T47D (cell line): ENCODE measurements at regions not wholly inside any gene's neighbourhood (a gene's known extent, or its start where the extent isn't known, plus 50 kb on each side); places are given as distances from the start of the nearest gene placed in this dataset.
"Not testable (repeated sequence)": the region's sequence is repeated elsewhere in the genome, so short reads cannot be mapped to it uniquely, and the experiment has no call there.

Source experiments
- DNase-seq, 2 experiments: peaks; one replicate each; pipeline versions ENCODE4 v3.0.0 to v3.0.0-alpha.2; 2011 to 2012; ENCODE audit warnings: low read depth in 1 of 2, low spot score in 1 of 2
- JUND ChIP-seq: IDR thresholded peaks from 2 replicates; pipeline ENCODE4 v1.6.1; 2012; ENCODE audit warnings: low read depth
- in situ Hi-C: cut with HindIII; loops from 2 replicates; pipeline ENCODE4 v1.10.0; 2016; ENCODE audit warnings: low sequenced_read_pairs, low pct_unique_long_range_greater_than_20kb

DNA sequence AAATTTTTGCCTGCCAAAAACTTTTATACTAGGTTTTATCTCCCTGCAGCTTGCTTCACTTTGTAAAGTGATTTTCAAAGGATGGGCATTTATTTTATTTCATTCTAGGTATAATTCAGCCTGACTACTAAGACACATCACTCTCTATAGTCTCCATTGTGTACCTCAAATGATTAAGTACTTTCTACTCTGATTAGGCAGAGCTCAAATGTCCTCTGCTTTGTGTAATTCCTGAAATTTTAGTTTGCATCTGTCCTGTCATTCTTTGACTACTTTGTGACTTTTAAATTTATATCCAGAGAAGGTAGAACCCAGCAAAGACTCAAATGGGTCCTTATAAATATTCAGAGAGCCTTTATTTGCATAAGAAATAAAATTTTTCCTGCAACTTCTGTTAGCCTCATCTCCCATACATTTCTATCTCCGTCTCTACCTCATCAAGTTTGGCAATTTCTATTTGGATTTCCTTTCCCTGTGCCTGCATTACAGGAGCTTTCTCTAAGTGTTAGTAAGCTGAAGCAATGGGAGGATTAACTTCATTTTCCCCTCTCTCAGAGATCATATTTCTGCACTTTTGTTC lies 1038.0 kb upstream of the ATXN8OS start:
- in situ Hi-C loops = no loop called here
- no peak for TF ChIP-seq JUND
- no peak for DNase-seq

DNA sequence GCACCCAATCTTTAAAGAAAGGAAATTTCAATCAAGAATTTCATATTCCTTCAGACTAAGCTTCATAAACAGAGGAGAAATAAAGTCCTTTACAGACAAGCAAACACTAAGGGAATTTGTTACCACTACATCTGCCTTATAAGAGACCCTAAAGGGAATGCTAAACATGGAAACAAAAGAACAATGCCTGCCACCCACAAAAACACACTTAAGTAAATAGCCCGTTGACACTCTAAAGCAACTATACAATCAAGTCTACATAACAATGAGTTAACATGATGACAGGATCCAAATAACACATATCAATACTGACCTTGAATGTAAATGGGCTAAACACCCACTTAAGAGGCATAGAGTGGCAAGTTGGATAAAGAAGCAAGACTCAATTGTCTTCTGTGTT lies 1056.9 kb upstream of the ATXN8OS start:
- no peak for DNase-seq
- in situ Hi-C loops = no loop called here

DNA sequence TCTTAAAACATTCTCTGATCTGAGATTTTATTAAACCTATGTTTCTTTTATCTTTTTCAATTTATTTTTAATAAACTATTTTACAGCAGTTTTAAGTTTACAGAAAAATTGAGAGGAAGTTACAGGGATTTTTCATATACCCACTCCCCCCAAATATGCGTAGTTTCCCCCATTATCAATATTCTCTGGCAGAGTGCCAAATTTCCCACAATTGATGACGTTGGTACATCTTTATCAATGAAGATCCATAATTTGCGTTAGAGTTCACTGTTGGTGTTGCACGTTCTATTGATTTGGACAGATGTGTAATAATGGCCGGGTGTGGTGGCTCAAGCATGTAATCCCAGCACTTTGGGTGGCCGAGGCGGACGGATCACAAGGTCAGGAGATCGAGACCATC lies 1063.0 kb upstream of the ATXN8OS start:
- no peak for TF ChIP-seq JUND
- no peak for DNase-seq
- in situ Hi-C loops = no loop called here

More for the DNA sequence above, 1056.9 kb upstream of the ATXN8OS start:
- no peak for TF ChIP-seq JUND

DNA sequence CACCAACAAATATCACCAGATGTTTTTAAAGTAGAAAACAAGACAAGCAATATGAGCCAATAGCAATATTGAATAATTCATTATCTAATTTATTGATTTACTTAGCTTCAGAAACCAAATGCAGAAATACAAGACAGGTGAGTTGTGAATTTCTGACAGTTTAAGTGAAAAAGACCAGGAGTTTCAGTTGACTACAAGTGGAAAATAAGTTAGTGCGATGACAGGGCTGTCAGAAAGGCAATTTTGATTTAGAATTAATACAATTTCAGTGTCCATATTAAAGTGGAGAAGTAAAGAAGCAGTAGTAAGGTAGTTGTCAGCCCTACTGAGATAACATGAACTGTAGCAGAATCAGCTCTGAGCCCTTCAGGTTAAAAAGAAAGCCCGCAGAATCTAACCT lies 1066.7 kb upstream of the ATXN8OS start:
- in situ Hi-C loops = no loop called here

DNA sequence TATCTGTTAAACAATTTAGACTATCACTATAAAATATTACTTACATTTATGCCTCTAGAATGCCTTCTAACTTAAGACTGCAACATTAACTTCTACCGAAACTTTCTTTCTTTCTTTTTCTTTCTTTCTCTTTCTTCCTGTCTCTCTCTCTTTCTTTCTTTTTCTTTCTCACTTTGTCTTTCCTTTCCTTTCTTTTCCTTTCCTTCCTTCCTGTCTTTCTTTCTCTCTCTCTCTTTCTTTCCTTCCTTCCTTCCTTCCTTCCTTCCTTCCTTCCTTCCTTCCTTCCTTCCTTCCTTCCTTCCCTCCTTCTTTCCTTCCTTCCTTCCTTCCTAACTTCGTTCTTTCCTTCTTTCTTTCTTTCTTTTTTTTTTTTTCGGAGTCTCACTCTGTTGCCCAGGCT lies 1071.9 kb upstream of the ATXN8OS start:
- in situ Hi-C loops = no loop called here
- no peak for DNase-seq
- no peak for TF ChIP-seq JUND

More for the DNA sequence above, 1066.7 kb upstream of the ATXN8OS start:
- no peak for TF ChIP-seq JUND
- no peak for DNase-seq

DNA sequence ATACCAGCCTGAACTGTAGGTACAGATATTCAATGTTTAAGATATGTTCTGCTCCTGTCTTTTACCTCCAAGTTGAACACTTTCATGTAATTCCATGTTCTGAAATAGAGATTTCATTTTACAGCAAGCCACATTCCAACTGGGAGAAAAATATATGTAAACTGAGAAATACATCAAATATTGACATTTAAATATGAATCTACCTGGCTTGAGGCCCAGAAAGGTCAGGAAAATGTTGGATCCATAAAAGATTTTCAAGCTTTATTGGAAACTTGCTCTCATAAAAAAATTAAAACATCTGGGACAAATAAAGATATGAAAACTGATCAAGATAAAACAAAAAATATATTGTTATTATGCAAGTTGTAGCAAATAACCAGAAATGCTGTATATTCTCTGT lies 1078.7 kb upstream of the ATXN8OS start:
- TF ChIP-seq JUND = no peak
- in situ Hi-C loops = no loop called here
- peak in 1 of 2 experiments; percentile 4 for DNase-seq

DNA sequence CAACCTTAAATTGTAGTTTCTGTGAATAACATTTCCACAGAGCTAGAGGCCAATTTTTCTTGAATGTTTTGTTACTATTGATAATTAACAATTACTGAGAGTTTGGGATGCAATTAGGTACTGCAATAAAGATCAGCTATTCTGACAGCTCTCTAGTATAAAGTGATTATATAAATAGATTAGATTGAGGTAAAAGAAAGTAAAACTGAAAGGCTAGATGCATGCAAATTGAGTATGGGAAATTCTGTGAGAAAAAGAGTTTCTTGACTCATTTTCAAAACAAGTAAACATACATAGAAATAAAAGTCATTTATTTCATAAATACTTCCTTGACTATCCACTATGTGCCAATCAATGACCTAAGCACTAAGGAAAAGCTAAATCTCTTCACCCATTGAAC lies 1087.5 kb upstream of the ATXN8OS start:
- DNase-seq = no peak
- TF ChIP-seq JUND = no peak
- in situ Hi-C loops = no loop called here

DNA sequence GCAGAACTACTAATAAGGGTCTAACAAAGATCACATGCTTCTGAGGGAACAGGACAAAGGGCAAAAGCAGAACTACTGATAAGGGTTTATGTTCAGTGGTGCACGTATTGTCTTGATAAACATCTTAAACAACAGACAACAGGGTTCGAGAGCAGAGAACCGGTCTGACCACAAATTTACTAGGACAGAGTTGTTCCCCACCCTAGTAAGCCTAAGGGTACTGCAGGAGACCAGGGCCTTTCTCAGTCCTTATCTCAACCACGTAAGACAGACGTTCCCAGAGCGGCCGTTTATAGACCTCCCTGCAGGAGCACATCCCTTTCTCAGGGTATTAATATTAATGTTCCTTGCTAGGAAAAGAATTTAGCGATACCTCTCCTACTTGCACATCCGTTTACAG lies 1089.5 kb upstream of the ATXN8OS start:
- in situ Hi-C loops, DNase-seq: not testable (repeated sequence)

DNA sequence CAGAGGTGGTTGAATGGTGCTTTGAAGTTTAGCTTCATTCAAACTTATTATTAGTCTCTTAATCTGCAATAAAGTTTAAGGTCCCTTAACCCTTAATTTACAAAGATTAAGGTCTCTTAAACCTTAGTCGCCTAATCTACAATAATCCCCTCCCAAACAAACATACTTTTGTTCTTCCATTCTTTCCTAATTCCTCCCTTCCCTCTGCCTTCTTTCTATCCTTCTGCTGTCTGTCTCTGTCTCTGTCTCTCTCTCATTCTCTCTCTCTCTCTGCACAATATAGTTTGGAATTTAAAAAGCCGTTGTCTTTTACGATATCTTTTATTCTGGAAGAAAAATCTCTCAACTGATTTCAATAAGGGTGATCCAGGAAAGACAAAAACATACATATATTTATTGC lies 1096.8 kb upstream of the ATXN8OS start:
- in situ Hi-C loops = no loop called here
- no peak for DNase-seq
- no peak for TF ChIP-seq JUND

DNA sequence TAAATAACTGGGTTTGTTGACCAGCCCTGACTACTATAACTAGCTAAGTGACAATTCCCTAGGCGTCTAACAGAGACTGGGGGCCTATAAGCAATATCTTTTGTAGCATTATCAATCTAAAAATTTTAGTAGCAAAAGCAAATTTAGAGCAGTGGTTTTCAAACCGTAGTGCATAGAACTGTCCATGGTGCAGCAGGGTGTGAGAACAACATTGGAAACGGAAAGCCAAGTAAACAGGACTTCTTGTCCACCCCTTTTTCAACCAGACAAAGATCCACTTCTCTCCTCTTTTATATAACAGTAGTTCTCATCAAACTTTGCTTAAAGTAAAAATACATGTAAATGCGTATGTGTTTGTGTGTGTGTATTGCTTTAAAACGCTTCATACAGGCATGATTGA lies 1099.1 kb upstream of the ATXN8OS start:
- TF ChIP-seq JUND = no peak
- DNase-seq = no peak
- in situ Hi-C loops = no loop called here

DNA sequence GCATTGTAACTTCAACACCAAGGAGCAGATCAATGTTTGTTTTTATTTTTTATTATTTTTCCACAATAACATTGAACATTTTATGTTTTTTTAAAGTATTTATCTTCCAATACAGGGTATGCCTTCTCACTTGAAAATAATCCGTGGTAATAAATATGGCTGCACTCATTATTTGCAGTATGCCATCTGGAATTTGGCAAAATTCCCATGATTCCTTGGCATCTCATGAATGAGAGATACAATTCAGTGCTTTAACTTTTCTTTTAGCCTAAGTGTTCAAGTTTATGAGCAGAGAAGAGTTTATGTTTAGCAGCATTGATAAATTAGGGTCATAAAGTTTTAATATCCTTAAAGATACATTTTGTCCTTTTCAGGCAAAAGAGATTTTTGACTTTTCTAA lies 1109.6 kb upstream of the ATXN8OS start:
- TF ChIP-seq JUND = no peak
- DNase-seq = no peak
- in situ Hi-C loops = no loop called here

DNA sequence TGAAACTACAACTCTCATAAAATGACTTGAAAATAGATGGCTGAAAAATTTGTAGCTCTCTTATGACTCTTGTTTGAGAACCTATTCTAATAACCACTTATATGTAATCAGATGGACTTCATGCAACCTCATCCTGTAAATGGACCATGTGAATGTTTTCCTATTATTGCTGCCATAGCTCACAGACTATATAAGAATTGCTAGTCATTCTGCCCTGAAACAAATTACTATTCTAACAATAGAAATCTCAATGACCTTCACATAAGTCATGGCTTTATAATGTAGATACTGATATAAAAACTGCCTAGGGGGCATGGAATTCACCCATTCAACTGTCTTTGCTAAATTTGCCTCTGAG lies 1111.0 kb upstream of the ATXN8OS start:
- in situ Hi-C loops = no loop called here
- no peak for TF ChIP-seq JUND
- DNase-seq = no peak

DNA sequence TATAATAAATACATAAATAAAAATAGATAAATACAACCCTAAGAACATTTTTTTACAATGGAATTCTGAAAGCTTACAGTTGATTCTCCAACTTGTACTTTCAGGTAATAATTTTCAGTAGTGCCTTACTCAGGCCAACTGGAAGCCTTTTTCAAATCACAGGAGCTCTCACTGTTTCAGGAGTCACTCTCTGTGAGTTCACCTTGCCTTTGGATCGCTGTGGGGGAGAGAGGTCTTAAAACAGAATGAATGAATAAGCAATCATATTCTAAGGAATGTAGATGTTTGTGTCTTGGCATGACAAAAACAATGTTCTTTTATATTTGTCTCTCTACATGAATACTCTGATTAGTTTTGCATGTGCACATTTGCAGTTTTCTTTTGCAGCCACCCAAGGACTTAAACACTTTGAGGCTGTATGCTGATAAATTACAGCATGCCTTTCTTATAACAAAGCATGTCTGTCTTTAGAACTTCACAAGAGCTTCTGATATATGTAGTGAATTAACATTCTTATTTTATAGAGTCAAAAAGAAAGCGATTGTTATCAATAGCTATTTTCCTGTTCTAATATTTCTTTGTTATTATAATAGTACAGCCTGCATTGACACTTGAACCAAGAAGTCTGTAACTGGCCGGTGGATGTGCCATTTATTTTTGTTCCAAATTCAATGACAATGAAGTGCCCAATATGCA lies 1111.5 kb upstream of the ATXN8OS start:
- DNase-seq = no peak
- in situ Hi-C loops = no loop called here
- no peak for TF ChIP-seq JUND

DNA sequence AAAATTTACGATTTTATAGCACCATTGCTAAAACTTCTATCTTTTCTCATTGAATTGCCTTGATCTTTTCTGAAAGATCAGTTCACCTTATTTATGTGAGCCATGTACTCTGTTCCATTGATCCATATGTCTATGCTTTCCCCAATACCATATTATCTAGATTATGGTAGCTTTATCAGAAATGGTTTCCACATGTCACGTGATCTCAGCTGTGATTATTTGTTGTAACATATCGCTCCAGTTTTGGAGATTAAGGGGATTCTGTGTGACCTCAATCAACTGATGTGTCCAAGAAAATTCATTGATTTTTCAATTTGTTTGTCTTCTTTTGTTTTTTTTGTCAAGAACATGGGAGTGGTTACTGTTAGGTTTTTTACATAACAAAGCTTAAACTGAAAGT lies 1114.5 kb upstream of the ATXN8OS start:
- no peak for TF ChIP-seq JUND
- in situ Hi-C loops = no loop called here

More for the DNA sequence above, 1114.5 kb upstream of the ATXN8OS start:
- no peak for DNase-seq
